ENCODE measurements at regions not wholly inside any gene's neighbourhood (a gene's known extent, or its start where the extent isn't known, plus 50 kb on each side); places are given as distances from the start of the nearest gene placed in this dataset.

GRCh38 chr2:166628478-166629136, 134.6 kb upstream of the SCN7A start:
- Mint-ChIP-seq H3K27ac (no peak overlapping the region), H3K36me3 (no peaks in the 10 kb centered on the region), H3K27me3 (peaks cover 1% of the 10 kb centered on the region)

GRCh38 chr2:166627893-166628292, 133.8 kb upstream of the SCN7A start:
- peaks cover 22% of the 10 kb centered on the region for H3K9me3 Mint-ChIP-seq
- H3K36me3 Mint-ChIP-seq: no peaks in the 10 kb centered on the region
- peak overlapping the region; percentile 26 for H3K27ac Mint-ChIP-seq
- peaks cover 1% of the 10 kb centered on the region for H3K27me3 Mint-ChIP-seq
- H3K4me1 Mint-ChIP-seq: no peaks in the 10 kb centered on the region
- no peak overlapping the region for H3K4me3 Mint-ChIP-seq

More at GRCh38 chr2:166628478-166629136, 134.6 kb upstream of the SCN7A start:
- peaks cover 20% of the 10 kb centered on the region for H3K9me3 Mint-ChIP-seq
- no peaks in the 10 kb centered on the region for H3K4me1 Mint-ChIP-seq
- H3K4me3 Mint-ChIP-seq: no peak overlapping the region

- H3K9me3 Mint-ChIP-seq: peaks cover 22% of the 10 kb centered on the region
- H3K27ac Mint-ChIP-seq: no peak overlapping the region
- no peaks in the 10 kb centered on the region for H3K27me3 Mint-ChIP-seq
- no peaks in the 10 kb centered on the region for H3K36me3 Mint-ChIP-seq
- H3K4me3 Mint-ChIP-seq: no peak overlapping the region
- H3K4me1 Mint-ChIP-seq: peaks cover 3% of the 10 kb centered on the region
Measured at GRCh38 chr2:166625670-166626069, 131.6 kb upstream of the SCN7A start.

- Mint-ChIP-seq H3K27ac (no peak overlapping the region), H3K4me3 (no peak overlapping the region), H3K4me1 (peaks cover 10% of the 10 kb centered on the region), H3K27me3 (peaks cover 12% of the 10 kb centered on the region), H3K36me3 (no peaks in the 10 kb centered on the region), H3K9me3 (no peaks in the 10 kb centered on the region)
Measured at GRCh38 chr2:166614503-166614902, 120.5 kb upstream of the SCN7A start.

GRCh38 chr2:166614029-166614428, 120.0 kb upstream of the SCN7A start:
- no peak overlapping the region for H3K4me3 Mint-ChIP-seq
- no peaks in the 10 kb centered on the region for H3K36me3 Mint-ChIP-seq
- peaks cover 15% of the 10 kb centered on the region for H3K27me3 Mint-ChIP-seq
- no peak overlapping the region for H3K27ac Mint-ChIP-seq
- H3K9me3 Mint-ChIP-seq: no peaks in the 10 kb centered on the region
- H3K4me1 Mint-ChIP-seq: peaks cover 10% of the 10 kb centered on the region

- Mint-ChIP-seq H3K4me3 (no peak overlapping the region), H3K4me1 (peaks cover 10% of the 10 kb centered on the region), H3K27me3 (peaks cover 15% of the 10 kb centered on the region), H3K9me3 (no peaks in the 10 kb centered on the region), H3K27ac (no peak overlapping the region), H3K36me3 (no peaks in the 10 kb centered on the region)
Measured at GRCh38 chr2:166613226-166613625, 119.2 kb upstream of the SCN7A start.

GRCh38 chr2:166612214-166612613, 118.2 kb upstream of the SCN7A start:
- no peaks in the 10 kb centered on the region for H3K9me3 Mint-ChIP-seq
- no peaks in the 10 kb centered on the region for H3K36me3 Mint-ChIP-seq
- H3K4me1 Mint-ChIP-seq: peaks cover 10% of the 10 kb centered on the region
- H3K4me3 Mint-ChIP-seq: no peak overlapping the region
- no peak overlapping the region for H3K27ac Mint-ChIP-seq
- peaks cover 15% of the 10 kb centered on the region for H3K27me3 Mint-ChIP-seq

- Mint-ChIP-seq H3K36me3 (no peaks in the 10 kb centered on the region), H3K9me3 (no peaks in the 10 kb centered on the region), H3K27ac (no peak overlapping the region), H3K4me3 (peak overlapping the region; percentile 44), H3K27me3 (peaks cover 15% of the 10 kb centered on the region), H3K4me1 (peaks cover 10% of the 10 kb centered on the region)
Measured at GRCh38 chr2:166610913-166611305, 116.9 kb upstream of the SCN7A start.

- Mint-ChIP-seq H3K36me3 (no peaks in the 10 kb centered on the region), H3K4me1 (peaks cover 10% of the 10 kb centered on the region), H3K27ac (no peak overlapping the region), H3K27me3 (peaks cover 15% of the 10 kb centered on the region), H3K9me3 (no peaks in the 10 kb centered on the region), H3K4me3 (peak overlapping the region; percentile 52)
Measured at GRCh38 chr2:166610180-166610912, 116.3 kb upstream of the SCN7A start.

- H3K36me3 Mint-ChIP-seq: no peaks in the 10 kb centered on the region
- no peak overlapping the region for H3K27ac Mint-ChIP-seq
- H3K27me3 Mint-ChIP-seq: peaks cover 15% of the 10 kb centered on the region
- H3K4me1 Mint-ChIP-seq: peaks cover 10% of the 10 kb centered on the region
- no peak overlapping the region for H3K4me3 Mint-ChIP-seq
- H3K9me3 Mint-ChIP-seq: no peaks in the 10 kb centered on the region
Measured at GRCh38 chr2:166609183-166609959, 115.3 kb upstream of the SCN7A start.

- Mint-ChIP-seq H3K27me3 (peaks cover 15% of the 10 kb centered on the region), H3K9me3 (no peaks in the 10 kb centered on the region), H3K4me3 (no peak overlapping the region), H3K27ac (no peak overlapping the region), H3K36me3 (no peaks in the 10 kb centered on the region), H3K4me1 (peaks cover 10% of the 10 kb centered on the region)
Measured at GRCh38 chr2:166607880-166608279, 113.8 kb upstream of the SCN7A start.

- Mint-ChIP-seq H3K27ac (no peak overlapping the region), H3K4me3 (no peak overlapping the region), H3K9me3 (peaks cover 9% of the 10 kb centered on the region), H3K4me1 (no peaks in the 10 kb centered on the region), H3K27me3 (no peaks in the 10 kb centered on the region), H3K36me3 (no peaks in the 10 kb centered on the region)
Measured at GRCh38 chr2:166593403-166593802, 99.4 kb upstream of the SCN7A start.

- H3K4me3 Mint-ChIP-seq: no peak overlapping the region
- no peaks in the 10 kb centered on the region for H3K27me3 Mint-ChIP-seq
- no peak overlapping the region for H3K27ac Mint-ChIP-seq
- no peaks in the 10 kb centered on the region for H3K4me1 Mint-ChIP-seq
- peaks cover 9% of the 10 kb centered on the region for H3K9me3 Mint-ChIP-seq
- no peaks in the 10 kb centered on the region for H3K36me3 Mint-ChIP-seq
Measured at GRCh38 chr2:166592750-166593149, 98.7 kb upstream of the SCN7A start.

GRCh38 chr2:166591226-166591625, 97.2 kb upstream of the SCN7A start:
- no peaks in the 10 kb centered on the region for H3K9me3 Mint-ChIP-seq
- H3K27ac Mint-ChIP-seq: no peak overlapping the region

GRCh38 chr2:166573391-166573790, 79.3 kb upstream of the SCN7A start:
- H3K27ac Mint-ChIP-seq: no peak overlapping the region
- H3K9me3 Mint-ChIP-seq: no peaks in the 10 kb centered on the region
- H3K36me3 Mint-ChIP-seq: no peaks in the 10 kb centered on the region
- no peak overlapping the region for H3K4me3 Mint-ChIP-seq
- no peaks in the 10 kb centered on the region for H3K4me1 Mint-ChIP-seq
- no peaks in the 10 kb centered on the region for H3K27me3 Mint-ChIP-seq

More at GRCh38 chr2:166591226-166591625, 97.2 kb upstream of the SCN7A start:
- H3K4me1 Mint-ChIP-seq: no peaks in the 10 kb centered on the region
- H3K4me3 Mint-ChIP-seq: no peak overlapping the region
- H3K27me3 Mint-ChIP-seq: no peaks in the 10 kb centered on the region
- H3K36me3 Mint-ChIP-seq: no peaks in the 10 kb centered on the region

- Mint-ChIP-seq H3K27me3 (no peaks in the 10 kb centered on the region), H3K9me3 (no peaks in the 10 kb centered on the region), H3K4me3 (no peak overlapping the region), H3K36me3 (no peaks in the 10 kb centered on the region), H3K4me1 (no peaks in the 10 kb centered on the region), H3K27ac (no peak overlapping the region)
Measured at GRCh38 chr2:166572937-166573336, 78.9 kb upstream of the SCN7A start.

Measured in activated naive CD4-positive, alpha-beta T cell treated with anti-CD3 and anti-CD28 coated beads, Interleukin-2, amount 50 U/mL, for 24 hours (primary cell).